ENCODE measurements at regions not wholly inside any gene's neighbourhood (a gene's known extent, or its start where the extent isn't known, plus 50 kb on each side); places are given as distances from the start of the nearest gene placed in this dataset.

GRCh38 chrX:45689971-45690370 is 489.3 kb upstream of the DIPK2B start:
- no peak overlapping the region for H3K4me3 Mint-ChIP-seq
- ATAC-seq (replicated peaks), result no peak
- no peaks in the 10 kb centered on the region for H3K9me3 Mint-ChIP-seq
- H3K27ac Mint-ChIP-seq, result no peak overlapping the region
- H3K27me3 Mint-ChIP-seq, result peaks cover 3% of the 10 kb centered on the region
- no peaks in the 10 kb centered on the region for H3K36me3 Mint-ChIP-seq (ENCODE audit: low read depth)
- H3K4me1 Mint-ChIP-seq, result no peaks in the 10 kb centered on the region

GRCh38 chrX:45683914-45684313 is 483.2 kb upstream of the DIPK2B start:
- no peaks in the 10 kb centered on the region for H3K4me1 Mint-ChIP-seq
- ATAC-seq (replicated peaks), result no peak
- no peaks in the 10 kb centered on the region for H3K9me3 Mint-ChIP-seq
- H3K27ac Mint-ChIP-seq, result no peak overlapping the region
- no peaks in the 10 kb centered on the region for H3K36me3 Mint-ChIP-seq (ENCODE audit: low read depth)
- H3K4me3 Mint-ChIP-seq, result no peak overlapping the region
- H3K27me3 Mint-ChIP-seq, result no peaks in the 10 kb centered on the region

- no peak overlapping the region for H3K4me3 Mint-ChIP-seq
- H3K4me1 Mint-ChIP-seq, result no peaks in the 10 kb centered on the region
- H3K27me3 Mint-ChIP-seq, result no peaks in the 10 kb centered on the region
- H3K9me3 Mint-ChIP-seq, result no peaks in the 10 kb centered on the region
- no peak overlapping the region for H3K27ac Mint-ChIP-seq
- ATAC-seq (replicated peaks), result no peak
- H3K36me3 Mint-ChIP-seq (ENCODE audit: low read depth), result no peaks in the 10 kb centered on the region
Measured at GRCh38 chrX:45681891-45682290, 481.2 kb upstream of the DIPK2B start.

- Mint-ChIP-seq H3K36me3 (ENCODE audit: low read depth) (no peaks in the 10 kb centered on the region), H3K9me3 (no peaks in the 10 kb centered on the region), H3K27me3 (no peaks in the 10 kb centered on the region), H3K27ac (no peak overlapping the region), H3K4me3 (no peak overlapping the region), H3K4me1 (no peaks in the 10 kb centered on the region)
- ATAC-seq (replicated peaks), result no peak
Measured at GRCh38 chrX:45669715-45670340, 469.2 kb upstream of the DIPK2B start.

- Mint-ChIP-seq H3K27ac (no peak overlapping the region), H3K4me1 (no peaks in the 10 kb centered on the region), H3K27me3 (no peaks in the 10 kb centered on the region), H3K4me3 (no peak overlapping the region), H3K36me3 (ENCODE audit: low read depth) (no peaks in the 10 kb centered on the region), H3K9me3 (no peaks in the 10 kb centered on the region)
- ATAC-seq (replicated peaks), result no peak
Measured at GRCh38 chrX:45668686-45669443, 468.2 kb upstream of the DIPK2B start.

- Mint-ChIP-seq H3K27me3 (no peaks in the 10 kb centered on the region), H3K4me3 (no peak overlapping the region), H3K36me3 (ENCODE audit: low read depth) (no peaks in the 10 kb centered on the region), H3K27ac (no peak overlapping the region), H3K4me1 (no peaks in the 10 kb centered on the region), H3K9me3 (no peaks in the 10 kb centered on the region)
- ATAC-seq (replicated peaks), result no peak
Measured at GRCh38 chrX:45667666-45668065, 467.0 kb upstream of the DIPK2B start.

GRCh38 chrX:45664727-45665290 is 464.1 kb upstream of the DIPK2B start:
- Mint-ChIP-seq H3K27me3 (no peaks in the 10 kb centered on the region), H3K27ac (no peak overlapping the region), H3K9me3 (no peaks in the 10 kb centered on the region), H3K36me3 (ENCODE audit: low read depth) (no peaks in the 10 kb centered on the region), H3K4me1 (no peaks in the 10 kb centered on the region), H3K4me3 (no peak overlapping the region)
- no peak for ATAC-seq (replicated peaks)

GRCh38 chrX:45660477-45660876 is 459.8 kb upstream of the DIPK2B start:
- H3K36me3 Mint-ChIP-seq (ENCODE audit: low read depth), result no peaks in the 10 kb centered on the region
- H3K4me3 Mint-ChIP-seq, result no peak overlapping the region
- no peaks in the 10 kb centered on the region for H3K4me1 Mint-ChIP-seq
- no peak overlapping the region for H3K27ac Mint-ChIP-seq
- ATAC-seq (replicated peaks), result no peak
- no peaks in the 10 kb centered on the region for H3K27me3 Mint-ChIP-seq
- no peaks in the 10 kb centered on the region for H3K9me3 Mint-ChIP-seq

- peaks cover 5% of the 10 kb centered on the region for H3K4me1 Mint-ChIP-seq
Measured at GRCh38 chrX:45633419-45633818, 432.7 kb upstream of the DIPK2B start.

GRCh38 chrX:45632506-45632905 is 431.8 kb upstream of the DIPK2B start:
- no peaks in the 10 kb centered on the region for H3K36me3 Mint-ChIP-seq (ENCODE audit: low read depth)
- no peak overlapping the region for H3K4me3 Mint-ChIP-seq
- no peaks in the 10 kb centered on the region for H3K27me3 Mint-ChIP-seq
- H3K4me1 Mint-ChIP-seq, result peaks cover 5% of the 10 kb centered on the region
- H3K27ac Mint-ChIP-seq, result no peak overlapping the region
- ATAC-seq (replicated peaks), result no peak
- H3K9me3 Mint-ChIP-seq, result no peaks in the 10 kb centered on the region

More at GRCh38 chrX:45633419-45633818, 432.7 kb upstream of the DIPK2B start:
- H3K27ac Mint-ChIP-seq, result no peak overlapping the region
- H3K9me3 Mint-ChIP-seq, result no peaks in the 10 kb centered on the region
- H3K36me3 Mint-ChIP-seq (ENCODE audit: low read depth), result no peaks in the 10 kb centered on the region
- no peaks in the 10 kb centered on the region for H3K27me3 Mint-ChIP-seq
- no peak for ATAC-seq (replicated peaks)
- no peak overlapping the region for H3K4me3 Mint-ChIP-seq

- no peak for ATAC-seq (replicated peaks)
- Mint-ChIP-seq H3K36me3 (ENCODE audit: low read depth) (no peaks in the 10 kb centered on the region), H3K27me3 (no peaks in the 10 kb centered on the region), H3K9me3 (no peaks in the 10 kb centered on the region), H3K4me1 (peaks cover 5% of the 10 kb centered on the region), H3K4me3 (no peak overlapping the region), H3K27ac (no peak overlapping the region)
Measured at GRCh38 chrX:45630078-45630477, 429.4 kb upstream of the DIPK2B start.

GRCh38 chrX:45628041-45628440 is 427.4 kb upstream of the DIPK2B start:
- Mint-ChIP-seq H3K9me3 (no peaks in the 10 kb centered on the region), H3K36me3 (ENCODE audit: low read depth) (no peaks in the 10 kb centered on the region), H3K27me3 (no peaks in the 10 kb centered on the region), H3K27ac (no peak overlapping the region), H3K4me1 (peaks cover 5% of the 10 kb centered on the region), H3K4me3 (no peak overlapping the region)
- no peak for ATAC-seq (replicated peaks)

GRCh38 chrX:45623266-45623665 is 422.6 kb upstream of the DIPK2B start:
- ATAC-seq (replicated peaks), result no peak
- Mint-ChIP-seq H3K27ac (no peak overlapping the region), H3K4me3 (no peak overlapping the region)

GRCh38 chrX:45622538-45622937 is 421.9 kb upstream of the DIPK2B start:
- Mint-ChIP-seq H3K4me3 (peak overlapping the region; percentile 70), H3K4me1 (peaks cover 10% of the 10 kb centered on the region), H3K27me3 (no peaks in the 10 kb centered on the region), H3K9me3 (peaks cover 4% of the 10 kb centered on the region), H3K27ac (peak overlapping the region; percentile 91), H3K36me3 (ENCODE audit: low read depth) (no peaks in the 10 kb centered on the region)
- no peak for ATAC-seq (replicated peaks)

More at GRCh38 chrX:45623266-45623665, 422.6 kb upstream of the DIPK2B start:
- Mint-ChIP-seq H3K27me3 (no peaks in the 10 kb centered on the region), H3K4me1 (peaks cover 10% of the 10 kb centered on the region), H3K9me3 (no peaks in the 10 kb centered on the region), H3K36me3 (ENCODE audit: low read depth) (no peaks in the 10 kb centered on the region)

GRCh38 chrX:45622042-45622423 is 421.4 kb upstream of the DIPK2B start:
- Mint-ChIP-seq H3K4me1 (peaks cover 10% of the 10 kb centered on the region), H3K27me3 (no peaks in the 10 kb centered on the region), H3K4me3 (peak overlapping the region; percentile 70), H3K36me3 (ENCODE audit: low read depth) (no peaks in the 10 kb centered on the region), H3K9me3 (peaks cover 4% of the 10 kb centered on the region), H3K27ac (peak overlapping the region; percentile 91)
- ATAC-seq (replicated peaks), result peak; percentile 86

Data from activated T-helper 17 cell treated with anti-CD3 and anti-CD28 coated beads, Interleukin-2, amount 50 U/mL, for 72 hours (primary cell).